H4 (cell line): ENCODE measurements at regions not wholly inside any gene's neighbourhood (a gene's known extent, or its start where the extent isn't known, plus 50 kb on each side); places are given as distances from the start of the nearest gene placed in this dataset.
A peak's percentile ranks its signal among the peaks of the same experiment; 100 is the strongest.

Source experiments
- DNase-seq: peaks from one replicate; pipeline ENCODE4 v3.0.0-alpha.2; 2015; ENCODE audit warnings: low spot score

- no peak for DNase-seq
Observed at GRCh38 chrX:10083809-10084208, 73.0 kb upstream of the CLCN4 start.

DNA sequence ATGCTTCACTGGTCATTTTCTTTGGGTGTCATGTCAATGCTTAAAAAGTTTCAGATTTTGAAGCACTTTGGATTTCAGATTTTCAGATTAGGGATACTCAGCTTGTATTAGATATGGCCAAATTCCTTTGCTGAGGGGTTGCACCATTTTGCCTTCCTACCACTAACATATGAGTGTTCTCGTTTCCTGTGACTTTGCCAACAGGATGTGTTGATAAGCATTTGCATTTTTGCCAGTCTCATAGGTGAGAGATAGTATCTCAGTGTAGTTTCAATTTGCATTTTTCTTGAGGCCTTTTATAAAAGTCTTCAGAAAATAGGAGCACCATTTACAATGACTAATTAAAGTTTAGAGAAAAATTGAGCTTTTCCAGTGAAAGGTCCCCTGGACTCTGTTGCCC is 71.6 kb upstream of the CLCN4 start:
- no peak for DNase-seq

- DNase-seq: no peak
Observed at GRCh38 chrX:10086676-10087075, 70.1 kb upstream of the CLCN4 start.

DNA sequence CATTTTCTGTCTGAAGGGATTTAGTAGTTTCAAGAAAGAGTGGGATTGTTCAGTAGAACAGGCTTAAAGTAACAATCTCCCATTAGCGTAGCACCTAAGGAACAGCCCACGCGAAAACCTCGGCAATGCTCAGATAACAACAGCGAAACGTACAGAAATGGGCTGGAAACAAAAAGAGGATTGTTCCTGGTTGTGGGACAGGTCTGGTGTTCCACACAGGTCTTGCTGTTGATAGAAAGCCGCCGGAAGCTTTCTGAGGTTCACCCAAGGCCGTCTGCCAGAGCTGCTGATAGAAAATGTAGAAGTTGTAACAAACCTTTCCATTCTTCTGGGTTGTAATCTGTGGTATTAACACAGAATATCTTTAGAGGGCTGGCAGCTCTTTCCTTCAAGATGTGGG is 69.4 kb upstream of the CLCN4 start:
- DNase-seq: no peak

- peak; percentile 75 for DNase-seq
Observed at GRCh38 chrX:10089378-10089795, 67.4 kb upstream of the CLCN4 start.

DNA sequence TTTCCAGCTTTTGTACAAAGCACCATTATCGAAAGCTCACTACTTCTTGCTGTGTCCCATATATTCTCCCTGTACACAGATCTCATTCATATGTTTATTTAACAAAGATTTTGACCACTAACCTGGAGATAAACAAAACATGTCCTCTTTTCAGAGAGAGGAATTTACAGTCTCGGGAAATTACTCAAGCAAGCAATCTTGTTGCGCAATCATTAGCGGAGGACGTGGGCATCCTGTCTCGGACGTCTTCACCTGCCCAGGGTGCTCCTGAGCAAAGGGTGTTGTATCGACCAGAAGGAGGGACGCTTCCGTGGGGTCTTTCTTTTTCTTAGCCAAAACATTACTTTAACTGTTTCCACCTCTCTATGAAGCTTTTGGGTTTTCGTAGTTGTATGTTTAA is 66.5 kb upstream of the CLCN4 start:
- peak; percentile 35 for DNase-seq

GRCh38 chrX:10095246-10095645 is 61.5 kb upstream of the CLCN4 start:
- no peak for DNase-seq

DNA sequence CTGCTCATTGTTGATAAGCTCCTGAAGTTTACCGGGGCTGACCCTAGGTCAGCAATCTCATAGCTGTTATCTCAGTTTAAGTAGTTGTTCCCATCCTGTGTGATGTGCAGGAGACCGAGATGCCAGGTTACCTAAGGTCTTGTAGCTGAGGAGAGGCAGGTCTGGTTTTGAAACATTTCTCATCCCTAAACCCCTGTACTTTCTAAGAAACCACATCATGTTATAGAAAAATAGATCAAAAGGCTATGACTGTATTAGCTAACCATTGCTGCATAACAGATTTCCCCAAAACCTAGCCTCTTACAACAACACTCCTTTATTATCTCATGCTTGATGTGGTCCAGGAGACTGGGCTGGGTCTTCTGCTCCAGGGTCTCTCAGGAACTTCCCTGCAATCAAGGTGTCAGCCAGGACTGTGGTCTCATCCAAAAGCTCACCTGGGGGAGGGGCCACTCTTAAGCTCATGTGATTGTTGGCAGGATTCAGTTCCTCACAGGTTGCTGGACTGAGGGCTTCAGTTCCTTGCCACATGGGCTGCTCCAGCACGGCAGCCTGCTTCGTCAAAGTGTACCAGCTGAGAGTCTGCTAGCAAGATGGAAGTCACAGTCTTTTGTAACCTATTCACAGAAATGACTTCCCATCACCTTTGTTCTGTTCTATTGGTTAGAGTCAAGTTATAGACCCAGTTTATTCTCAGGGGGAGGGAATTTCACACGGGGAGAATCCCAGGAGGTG is 60.9 kb upstream of the CLCN4 start:
- no peak for DNase-seq

GRCh38 chrX:10098270-10098713 is 58.5 kb upstream of the CLCN4 start:
- DNase-seq: no peak

GRCh38 chrX:10099411-10099810 is 57.4 kb upstream of the CLCN4 start:
- DNase-seq: no peak

DNA sequence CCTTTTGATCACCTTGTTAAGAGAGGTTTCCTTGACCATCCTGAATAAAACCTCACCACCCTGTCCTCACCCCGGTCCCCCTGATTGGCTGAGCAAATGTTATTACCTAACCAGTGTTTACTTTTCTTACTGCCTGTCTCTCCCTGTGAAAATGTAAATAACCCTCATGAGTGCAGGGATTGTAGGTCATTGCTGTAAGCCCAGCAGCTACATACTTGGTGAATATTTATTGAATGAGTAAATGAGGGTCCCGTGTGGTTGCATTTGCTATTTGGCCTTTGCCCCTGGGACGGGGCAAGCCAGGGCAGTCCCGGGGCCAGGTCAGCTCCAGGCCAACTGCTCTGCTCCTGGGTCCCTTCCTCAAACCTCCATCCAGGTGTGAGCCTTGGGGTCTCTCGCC is 55.5 kb upstream of the CLCN4 start:
- DNase-seq: peak; percentile 14

- DNase-seq: no peak
Observed at GRCh38 chrX:10102046-10102704, 54.6 kb upstream of the CLCN4 start.

GRCh38 chrX:10103023-10103422 is 53.8 kb upstream of the CLCN4 start:
- no peak for DNase-seq

DNA sequence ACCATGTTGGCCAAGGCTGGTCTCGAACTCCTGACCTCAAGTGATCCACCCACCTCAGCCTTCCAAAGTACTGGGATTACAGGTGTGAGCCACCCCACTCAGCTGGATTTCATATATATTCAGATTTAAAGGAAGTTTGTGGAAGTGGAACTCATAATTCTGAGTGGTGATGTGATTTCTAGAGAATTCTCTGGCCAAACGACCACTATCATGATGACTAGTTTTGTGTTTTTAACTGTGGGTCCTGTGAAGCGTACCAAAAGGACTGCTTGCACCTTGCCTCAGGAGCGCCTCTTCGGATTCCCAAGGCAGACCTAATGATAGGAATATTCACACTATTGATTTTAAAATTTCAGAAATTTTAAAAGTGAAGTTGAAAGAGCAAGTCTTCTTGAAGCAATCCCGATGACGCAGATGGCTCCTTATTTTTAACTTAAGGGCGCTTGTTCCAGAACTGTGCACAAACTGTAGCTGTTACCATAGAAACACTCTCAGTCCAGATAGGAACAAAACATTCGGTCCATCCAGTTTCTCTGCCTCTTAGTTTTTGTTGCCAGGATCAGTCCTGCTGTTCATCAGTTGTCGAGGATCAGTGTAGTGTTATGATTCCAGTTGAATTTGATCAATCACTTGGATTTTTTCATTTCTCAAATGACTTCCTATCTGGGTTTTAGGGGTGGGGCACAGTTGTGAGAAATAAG is 51.7 kb upstream of the CLCN4 start:
- no peak for DNase-seq

DNA sequence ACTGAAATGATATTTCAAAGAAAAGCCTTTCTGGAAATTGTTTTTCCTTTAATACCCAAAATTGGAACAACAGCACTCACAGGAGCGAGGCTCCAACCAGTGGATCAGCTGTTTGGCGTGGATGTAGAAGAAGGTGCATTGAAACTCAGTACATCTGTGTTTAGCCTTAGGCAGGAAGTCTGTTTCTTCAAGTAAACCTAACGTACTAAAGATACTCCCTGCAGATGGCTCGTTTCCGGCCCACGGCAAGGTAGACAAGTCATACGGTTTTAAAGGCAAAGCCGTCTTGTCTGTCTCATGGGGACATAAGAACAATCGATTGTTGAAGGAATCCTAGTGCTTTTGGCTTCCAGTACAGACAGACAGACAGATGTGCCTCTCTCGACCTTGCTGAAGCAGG is 50.0 kb upstream of the CLCN4 start:
- no peak for DNase-seq
